PC-3 (cell line): ENCODE measurements at regions not wholly inside any gene's neighbourhood (a gene's known extent, or its start where the extent isn't known, plus 50 kb on each side); places are given as distances from the start of the nearest gene placed in this dataset.

Experiments used
- ATAC-seq: fragments of 200-7000 bp; cut with Tn5 transposase; 2 replicates; pipeline ENCODE4 v1.9.1; 2020; ENCODE audit warnings: mild to moderate bottlenecking, moderate library complexity
- BruUV-seq: library from RNA; stranded (reverse); fragments of 400-500 nt; replicated peaks from 2 replicates; lab custom pipeline; 2021; lab: Mats Ljungman, UMichigan
- CTCF ChIA-PET: fragments of 300-600 bp; sonication (Branson Sonifier 250); formaldehyde crosslinking; loops from one replicate; lab custom pipeline; 2022; ENCODE audit warnings: antibody characterized with exemption; lab: Charles Lee
- POLR2A ChIA-PET: fragments of 300-600 bp; sonication (Branson Sonifier 250); formaldehyde crosslinking; loops from one replicate; lab custom pipeline; 2022; ENCODE audit warnings: antibody characterized with exemption; ENCODE audit not compliant: unreplicated experiment; lab: Charles Lee
- DNase-seq: peaks from one replicate; pipeline ENCODE4 v3.0.0-alpha.2; 2015
- H2AFZ ChIP-seq: fragments of 300-600 bp; sonication (generic); 2 replicates; pipeline ENCODE4 v1.6.0; 2016; ENCODE audit warnings: antibody characterized with exemption, low read length
- H3F3A ChIP-seq: fragments of 300-600 bp; sonication (generic); one replicate; pipeline ENCODE4 v1.6.0; 2017; ENCODE audit warnings: antibody characterized with exemption, low read length, control low read depth, mild to moderate bottlenecking; ENCODE audit not compliant: unreplicated experiment
- H3K27ac ChIP-seq: fragments of 300-600 bp; sonication (generic); 2 replicates; pipeline ENCODE4 v1.5.1; 2016; ENCODE audit warnings: mild to moderate bottlenecking, low read length
- H3K27me3 ChIP-seq: fragments of 300-600 bp; sonication (generic); 2 replicates; pipeline ENCODE4 v1.6.1; 2016; ENCODE audit warnings: low read length, mixed read lengths
- H3K36me3 ChIP-seq: fragments of 300-600 bp; sonication (generic); 2 replicates; pipeline ENCODE4 v1.6.1; 2016; ENCODE audit warnings: low read depth, mixed run types, low read length, mixed read lengths
- H3K4me1 ChIP-seq: fragments of 300-600 bp; sonication (generic); 2 replicates; pipeline ENCODE4 v1.5.1; 2016; ENCODE audit warnings: low read length; ENCODE audit not compliant: insufficient read depth
- H3K4me2 ChIP-seq: fragments of 300-600 bp; sonication (generic); 2 replicates; pipeline ENCODE4 v1.6.0; 2016; ENCODE audit warnings: low read length
- H3K4me3 ChIP-seq: fragments of 300-600 bp; sonication (generic); 2 replicates; pipeline ENCODE4 v1.5.1; 2016; ENCODE audit warnings: mild to moderate bottlenecking, low read length, mixed read lengths
- H3K79me2 ChIP-seq: fragments of 300-600 bp; sonication (generic); 2 replicates; pipeline ENCODE4 v1.6.1; 2017; ENCODE audit warnings: low read length, mixed read lengths
- H3K9ac ChIP-seq: fragments of 300-600 bp; sonication (generic); 2 replicates; pipeline ENCODE4 v1.6.0; 2016; ENCODE audit warnings: mild to moderate bottlenecking, low read length
- H3K9me2 ChIP-seq: fragments of 300-600 bp; sonication (generic); replicated peaks from 2 replicates; pipeline ENCODE4 v1.6.1; 2016; ENCODE audit warnings: mixed run types, low read length, mixed read lengths
- H3K9me3 ChIP-seq: fragments of 300-600 bp; sonication (generic); 2 replicates; pipeline ENCODE4 v1.6.1; 2016; ENCODE audit warnings: low read length, mixed read lengths
- H4K20me1 ChIP-seq: fragments of 300-600 bp; sonication (generic); 2 replicates; pipeline ENCODE4 v1.6.1; 2016; ENCODE audit warnings: low read length, mixed read lengths
- CTCF ChIP-seq: fragments of 300-600 bp; sonication (generic); conservative IDR thresholded peaks from 2 replicates; pipeline ENCODE4 v1.5.1; 2017; ENCODE audit warnings: antibody characterized with exemption, low read depth, mild to moderate bottlenecking, low read length
- EZH2 ChIP-seq: fragments of 300-600 bp; sonication (generic); IDR thresholded peaks from one replicate; pipeline ENCODE4 v1.6.1; 2017; ENCODE audit warnings: antibody characterized with exemption, mild to moderate bottlenecking, low read length; ENCODE audit not compliant: unreplicated experiment
- EZH2phosphoT487 ChIP-seq: fragments of 300-600 bp; sonication (generic); IDR thresholded peaks from 2 replicates; pipeline ENCODE4 v1.6.1; 2018; ENCODE audit warnings: mild to moderate bottlenecking, antibody characterized with exemption, low read length, borderline replicate concordance
- intact Hi-C: fragments of 100-400 bp; cut with micrococcal nuclease; formaldehyde crosslinking; loops from 2 replicates; pipeline ENCODE4 v1.9.0; 2023

GRCh38 chr5:18243846-18244245 is 609.6 kb downstream of the TAF11L14 start:
- H3K27ac ChIP-seq = no peak overlapping the region
- H2AFZ ChIP-seq = no peak overlapping the region
- no TSS peak for BruUV-seq
- no peak overlapping the region for H3K4me2 ChIP-seq
- DNase-seq (no peak), ATAC-seq (no peak)
- no peak overlapping the region for H3K4me3 ChIP-seq
- no peaks in the 10 kb centered on the region for H3K4me1 ChIP-seq
- TF ChIP-seq EZH2phosphoT487 (no peak), CTCF (no peak), EZH2 (no peak)
- no peaks in the 10 kb centered on the region for H3K36me3 ChIP-seq
- H3K79me2 ChIP-seq = no peaks in the 10 kb centered on the region
- intact Hi-C loops = no loop called here
- no peaks in the 10 kb centered on the region for H3K27me3 ChIP-seq
- no peaks in the 10 kb centered on the region for H3F3A ChIP-seq
- H3K9ac ChIP-seq = no peak overlapping the region
- CTCF ChIA-PET = no interaction called here
- no peaks in the 10 kb centered on the region for H4K20me1 ChIP-seq
- H3K9me2 ChIP-seq = no peaks in the 10 kb centered on the region
- H3K9me3 ChIP-seq = no peaks in the 10 kb centered on the region
- POLR2A ChIA-PET = no interaction called here

DNA sequence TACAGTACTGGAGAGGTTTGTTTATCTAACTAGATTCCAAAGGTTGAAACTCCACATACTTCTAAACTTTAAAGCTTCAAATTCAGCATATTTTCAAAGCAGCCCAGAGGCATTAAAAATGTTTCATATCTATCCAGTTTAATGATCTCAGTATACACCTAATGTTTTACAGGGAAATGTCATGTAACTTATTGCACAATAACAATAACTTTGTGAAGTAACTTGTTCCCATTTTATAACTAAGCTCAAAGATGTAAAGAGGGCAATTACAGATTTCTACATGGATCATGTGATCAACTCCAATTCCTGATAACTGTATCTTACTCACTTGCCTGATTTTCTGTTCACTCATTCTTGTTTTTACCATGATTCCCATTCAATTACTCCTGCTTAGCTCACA is 610.0 kb downstream of the TAF11L14 start:
- BruUV-seq = no TSS peak
- no peak for ATAC-seq
- Histone ChIP-seq H3K27me3 (no peaks in the 10 kb centered on the region), H3K9me2 (no peaks in the 10 kb centered on the region), H3K36me3 (no peaks in the 10 kb centered on the region), H3K9ac (no peak overlapping the region), H4K20me1 (no peaks in the 10 kb centered on the region), H3K4me3 (no peak overlapping the region), H3K79me2 (no peaks in the 10 kb centered on the region), H2AFZ (no peak overlapping the region), H3F3A (no peaks in the 10 kb centered on the region), H3K9me3 (no peaks in the 10 kb centered on the region), H3K4me2 (no peak overlapping the region), H3K27ac (no peak overlapping the region), H3K4me1 (no peaks in the 10 kb centered on the region)
- DNase-seq = no peak
- CTCF ChIA-PET = no interaction called here
- POLR2A ChIA-PET = no interaction called here
- TF ChIP-seq CTCF (no peak), EZH2phosphoT487 (no peak), EZH2 (no peak)
- intact Hi-C loops = no loop called here

- CTCF ChIA-PET = no interaction called here
These were observed 618.3 kb downstream of the TAF11L14 start for GRCh38 chr5:18252559-18252958.

More at GRCh38 chr5:18252559-18252958, 618.3 kb downstream of the TAF11L14 start:
- BruUV-seq = no TSS peak
- no peaks in the 10 kb centered on the region for H3K79me2 ChIP-seq
- no peak overlapping the region for H3K4me3 ChIP-seq
- no peak overlapping the region for H3K4me2 ChIP-seq
- H3K4me1 ChIP-seq = no peaks in the 10 kb centered on the region
- ATAC-seq (no peak), DNase-seq (no peak)
- H3K27ac ChIP-seq = no peak overlapping the region
- no peak for TF ChIP-seq EZH2phosphoT487
- no peak for TF ChIP-seq CTCF
- no peak for TF ChIP-seq EZH2
- H4K20me1 ChIP-seq = no peaks in the 10 kb centered on the region
- no peak overlapping the region for H2AFZ ChIP-seq
- H3K9ac ChIP-seq = no peak overlapping the region
- H3K36me3 ChIP-seq = no peaks in the 10 kb centered on the region
- H3K27me3 ChIP-seq = no peaks in the 10 kb centered on the region
- H3K9me3 ChIP-seq = peaks cover 9% of the 10 kb centered on the region
- H3K9me2 ChIP-seq = no peaks in the 10 kb centered on the region
- no peaks in the 10 kb centered on the region for H3F3A ChIP-seq
- POLR2A ChIA-PET = no interaction called here
- intact Hi-C loops = no loop called here
